ENCODE measurements at regions not wholly inside any gene's neighbourhood (a gene's known extent, or its start where the extent isn't known, plus 50 kb on each side); places are given as distances from the start of the nearest gene placed in this dataset.

GRCh38 chr18:39019989-39020388 lies 1454.4 kb upstream of the CELF4 start:
- TF ChIP-seq CTCF (IDR thresholded peaks at IDR 0.05) (no peak), POLR2A (IDR thresholded peaks at IDR 0.05) (no peak), POLR2AphosphoS5 (IDR thresholded peaks at IDR 0.05) (no peak)
